ENCODE measurements at regions not wholly inside any gene's neighbourhood (a gene's known extent, or its start where the extent isn't known, plus 50 kb on each side); places are given as distances from the start of the nearest gene placed in this dataset.

- DNase-seq = peak in 5 of 58 donors; percentile 1 to 30 (median 20)
Measured at GRCh38 chr15:47184908-47185801, 532.1 kb upstream of the SEMA6D start.

GRCh38 chr15:47186075-47186474 is 531.2 kb upstream of the SEMA6D start:
- DNase-seq = no peak

- no peak for DNase-seq
Measured at GRCh38 chr15:47188758-47189507, 528.4 kb upstream of the SEMA6D start.

GRCh38 chr15:47194718-47195117 is 522.6 kb upstream of the SEMA6D start:
- no peak for DNase-seq

GRCh38 chr15:47196048-47196447 is 521.3 kb upstream of the SEMA6D start:
- DNase-seq = peak in 54 of 58 donors; percentile 15 to 87 (median 63)

- no peak for DNase-seq
Measured at GRCh38 chr15:47203993-47204392, 513.3 kb upstream of the SEMA6D start.

- no peak for DNase-seq
Measured at GRCh38 chr15:47206358-47206978, 510.8 kb upstream of the SEMA6D start.

GRCh38 chr15:47209591-47209990 is 507.7 kb upstream of the SEMA6D start:
- no peak for DNase-seq

GRCh38 chr15:47212222-47213010 is 504.9 kb upstream of the SEMA6D start:
- DNase-seq = no peak

GRCh38 chr15:47213883-47214282 is 503.4 kb upstream of the SEMA6D start:
- DNase-seq = no peak

GRCh38 chr15:47218295-47218694 is 499.0 kb upstream of the SEMA6D start:
- no peak for DNase-seq

- no peak for DNase-seq
Measured at GRCh38 chr15:47244361-47244760, 472.9 kb upstream of the SEMA6D start.

- DNase-seq = no peak
Measured at GRCh38 chr15:47246317-47246716, 471.0 kb upstream of the SEMA6D start.

GRCh38 chr15:47258521-47258920 is 458.8 kb upstream of the SEMA6D start:
- no peak for DNase-seq

GRCh38 chr15:47265686-47266085 is 451.6 kb upstream of the SEMA6D start:
- no peak for DNase-seq

GRCh38 chr15:47266566-47266965 is 450.7 kb upstream of the SEMA6D start:
- DNase-seq = no peak

- no peak for DNase-seq
Measured at GRCh38 chr15:47273864-47274263, 443.4 kb upstream of the SEMA6D start.

GRCh38 chr15:47283246-47283645 is 434.1 kb upstream of the SEMA6D start:
- DNase-seq = no peak

GRCh38 chr15:47288794-47289193 is 428.5 kb upstream of the SEMA6D start:
- DNase-seq = no peak

- DNase-seq = no peak
Measured at GRCh38 chr15:47289656-47290055, 427.6 kb upstream of the SEMA6D start.

GRCh38 chr15:47291767-47292166 is 425.5 kb upstream of the SEMA6D start:
- DNase-seq = no peak

All from anterior cingulate cortex (tissue), 58 donors.